T-helper 2 cell treated with Interferon-gamma antibody and Interleukin-4, amounts not matched to agents 100 ng/mL and 5 ng/mL, for 36 hours (primary cell): ENCODE measurements at regions not wholly inside any gene's neighbourhood (a gene's known extent, or its start where the extent isn't known, plus 50 kb on each side); places are given as distances from the start of the nearest gene placed in this dataset.

ENCODE experiments used
- intact Hi-C: fragments of 100-400 bp; cut with micrococcal nuclease; formaldehyde crosslinking; loops from one replicate; pipeline ENCODE4 v1.15.1; 2023

GRCh38 chr22:27625769-27626674, 175.5 kb downstream of the MN1 start:
- intact Hi-C loops: no loop called here

GRCh38 chr22:27626675-27627443, 174.7 kb downstream of the MN1 start:
- intact Hi-C loops: no loop called here

GRCh38 chr22:27627444-27627833, 174.1 kb downstream of the MN1 start:
- intact Hi-C loops: no loop called here

GRCh38 chr22:27627901-27628300, 173.7 kb downstream of the MN1 start:
- intact Hi-C loops: no loop called here

GRCh38 chr22:27628341-27628740, 173.2 kb downstream of the MN1 start:
- intact Hi-C loops: no loop called here

GRCh38 chr22:27628891-27629631, 172.5 kb downstream of the MN1 start:
- intact Hi-C loops: no loop called here

- intact Hi-C loops: no loop called here
These were observed 171.5 kb downstream of the MN1 start for GRCh38 chr22:27629908-27630673.

- intact Hi-C loops: no loop called here
These were observed 170.8 kb downstream of the MN1 start for GRCh38 chr22:27630754-27631153.

- intact Hi-C loops: no loop called here
These were observed 169.9 kb downstream of the MN1 start for GRCh38 chr22:27631641-27632040.

GRCh38 chr22:27632451-27633295, 168.9 kb downstream of the MN1 start:
- intact Hi-C loops: no loop called here

GRCh38 chr22:27633296-27633871, 168.2 kb downstream of the MN1 start:
- intact Hi-C loops: no loop called here

- intact Hi-C loops: no loop called here
These were observed 167.4 kb downstream of the MN1 start for GRCh38 chr22:27634043-27634740.

- intact Hi-C loops: no loop called here
These were observed 166.1 kb downstream of the MN1 start for GRCh38 chr22:27635435-27635834.

GRCh38 chr22:27635852-27636251, 165.7 kb downstream of the MN1 start:
- intact Hi-C loops: no loop called here

- intact Hi-C loops: no loop called here
These were observed 164.6 kb downstream of the MN1 start for GRCh38 chr22:27636716-27637508.

GRCh38 chr22:27637604-27638003, 164.0 kb downstream of the MN1 start:
- intact Hi-C loops: no loop called here

- intact Hi-C loops: no loop called here
These were observed 163.0 kb downstream of the MN1 start for GRCh38 chr22:27638329-27639233.
